ENCODE measurements at regions not wholly inside any gene's neighbourhood (a gene's known extent, or its start where the extent isn't known, plus 50 kb on each side); places are given as distances from the start of the nearest gene placed in this dataset.

DNA sequence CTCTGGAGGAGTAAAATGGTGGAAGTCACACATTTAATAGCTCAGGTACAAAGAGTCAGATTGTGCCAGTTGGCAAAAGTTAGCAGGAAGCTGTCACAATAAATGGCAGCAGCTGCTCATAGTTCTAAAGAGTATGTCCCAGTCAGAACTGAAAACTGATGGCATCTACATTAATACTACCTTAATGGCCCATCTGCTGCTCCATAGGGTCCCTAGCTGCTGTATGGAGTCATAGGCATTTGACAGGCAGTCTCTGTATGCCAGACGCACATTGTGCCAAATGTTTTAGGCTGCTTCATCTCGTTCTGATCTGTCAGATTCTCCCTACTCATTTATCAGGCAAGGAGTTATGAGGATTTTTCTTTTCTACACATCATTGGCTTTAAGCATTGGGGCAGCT lies 515.8 kb upstream of the ARRDC3 start:
- Histone ChIP-seq H2AFZ (ENCODE audit: insufficient read depth, low read length, poor library complexity) (no peak overlapping the region), H3K27me3 (ENCODE audit: insufficient read depth, low read length) (no peaks in the 10 kb centered on the region), H3K4me3 (ENCODE audit: low read depth, low read length) (no peak overlapping the region), H2BK120ac (ENCODE audit: insufficient read depth, low read length, poor library complexity) (no peak overlapping the region), H3K4me2 (ENCODE audit: low read length) (no peak overlapping the region), H3K4me1 (ENCODE audit: control insufficient read depth in 1 of 2, insufficient read depth in 2 of 2, low read length in 2 of 2) (no peaks in the 10 kb centered on the region), H3K9ac (ENCODE audit: low read length) (no peak overlapping the region), H2BK5ac (ENCODE audit: low read depth, low read length, poor library complexity) (no peak overlapping the region), H3K27ac (ENCODE audit: low read depth, low read length) (no peak overlapping the region), H3K79me2 (ENCODE audit: control insufficient read depth, insufficient read depth, low read length, poor library complexity) (no peaks in the 10 kb centered on the region), H2BK12ac (ENCODE audit: low read length) (no peak overlapping the region), H3K18ac (ENCODE audit: low read length) (no peak overlapping the region), H4K91ac (ENCODE audit: low read depth, low read length) (no peak overlapping the region), H3K9me3 (ENCODE audit: insufficient read depth, low read depth, low read length) (no peaks in the 10 kb centered on the region), H3K36me3 (ENCODE audit: control insufficient read depth in 1 of 2, insufficient read depth in 2 of 2, low read length in 2 of 2) (no peaks in the 10 kb centered on the region), H3K23ac (ENCODE audit: low read length) (no peak overlapping the region), H3K79me1 (ENCODE audit: low read length) (no peaks in the 10 kb centered on the region), H3K14ac (ENCODE audit: low read length) (no peak overlapping the region), H4K8ac (ENCODE audit: low read depth, low read length) (no peak overlapping the region), H4K12ac (ENCODE audit: low read depth, low read length) (no peak overlapping the region), H3K4ac (ENCODE audit: low read depth, low read length) (no peak overlapping the region), H2AK5ac (ENCODE audit: low read length) (no peak overlapping the region)
- WGBS (ENCODE audit: extremely low coverage, insufficient coverage, insufficient read length) = no CpG with 5 or more reads among the region's 2 CpGs
- DNase-seq = no peak

DNA sequence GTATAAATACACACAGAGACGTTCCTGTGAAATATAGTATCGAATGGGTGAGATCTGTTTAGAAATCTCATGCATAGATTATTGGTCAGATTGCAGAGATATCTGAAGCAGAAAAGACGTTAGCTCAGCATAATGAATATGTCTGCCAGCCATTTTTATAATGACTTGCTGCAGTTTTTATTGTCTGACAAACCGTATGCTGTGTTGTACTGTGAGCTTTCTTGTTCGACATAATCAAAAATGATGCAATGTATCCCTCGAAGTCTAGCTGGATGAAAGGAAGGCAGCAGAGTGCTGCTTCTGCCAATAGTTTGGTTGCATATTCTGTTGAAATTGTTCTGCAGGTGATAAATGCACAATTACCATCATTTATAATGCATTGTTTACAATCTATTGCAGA lies 514.9 kb upstream of the ARRDC3 start:
- DNase-seq = no peak
- Histone ChIP-seq H3K9ac (ENCODE audit: low read length) (no peak overlapping the region), H3K9me3 (ENCODE audit: insufficient read depth, low read depth, low read length) (no peaks in the 10 kb centered on the region), H4K91ac (ENCODE audit: low read depth, low read length) (no peak overlapping the region), H3K4me3 (ENCODE audit: low read depth, low read length) (no peak overlapping the region), H2AFZ (ENCODE audit: insufficient read depth, low read length, poor library complexity) (no peak overlapping the region), H2AK5ac (ENCODE audit: low read length) (no peak overlapping the region), H2BK5ac (ENCODE audit: low read depth, low read length, poor library complexity) (no peak overlapping the region), H3K4me2 (ENCODE audit: low read length) (no peak overlapping the region), H4K12ac (ENCODE audit: low read depth, low read length) (no peak overlapping the region), H2BK12ac (ENCODE audit: low read length) (no peak overlapping the region), H3K18ac (ENCODE audit: low read length) (no peak overlapping the region), H3K27me3 (ENCODE audit: insufficient read depth, low read length) (no peaks in the 10 kb centered on the region), H3K4me1 (ENCODE audit: control insufficient read depth in 1 of 2, insufficient read depth in 2 of 2, low read length in 2 of 2) (no peaks in the 10 kb centered on the region), H3K14ac (ENCODE audit: low read length) (no peak overlapping the region), H3K23ac (ENCODE audit: low read length) (no peak overlapping the region), H4K8ac (ENCODE audit: low read depth, low read length) (no peak overlapping the region), H3K79me2 (ENCODE audit: control insufficient read depth, insufficient read depth, low read length, poor library complexity) (no peaks in the 10 kb centered on the region), H3K4ac (ENCODE audit: low read depth, low read length) (no peak overlapping the region), H3K27ac (ENCODE audit: low read depth, low read length) (no peak overlapping the region), H2BK120ac (ENCODE audit: insufficient read depth, low read length, poor library complexity) (no peak overlapping the region), H3K36me3 (ENCODE audit: control insufficient read depth in 1 of 2, insufficient read depth in 2 of 2, low read length in 2 of 2) (no peaks in the 10 kb centered on the region), H3K79me1 (ENCODE audit: low read length) (no peaks in the 10 kb centered on the region)
- WGBS (ENCODE audit: extremely low coverage, insufficient coverage, insufficient read length) = no CpG with 5 or more reads among the region's 6 CpGs

DNA sequence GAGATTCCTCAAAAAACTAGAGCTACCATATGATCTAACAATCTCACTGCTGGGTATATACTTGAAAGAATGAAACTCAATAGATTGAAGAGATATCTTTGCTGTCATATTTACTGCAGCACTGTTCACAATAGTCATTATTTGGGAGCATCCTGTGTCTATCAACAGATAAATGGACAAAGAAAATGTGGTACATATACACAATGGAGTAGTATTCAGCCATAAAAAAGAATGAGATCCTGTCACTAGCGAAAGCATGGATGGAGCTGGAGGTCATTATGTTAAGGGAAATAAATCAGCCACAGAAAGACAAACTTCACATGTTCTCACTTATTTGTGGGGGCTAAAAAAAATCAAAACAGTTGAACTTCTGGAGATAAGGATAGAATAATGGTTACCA lies 505.7 kb upstream of the ARRDC3 start:
- Histone ChIP-seq H4K12ac (ENCODE audit: low read depth, low read length) (no peak overlapping the region), H3K79me2 (ENCODE audit: control insufficient read depth, insufficient read depth, low read length, poor library complexity) (no peaks in the 10 kb centered on the region), H3K36me3 (ENCODE audit: control insufficient read depth in 1 of 2, insufficient read depth in 2 of 2, low read length in 2 of 2) (no peaks in the 10 kb centered on the region), H4K8ac (ENCODE audit: low read depth, low read length) (no peak overlapping the region), H3K9ac (ENCODE audit: low read length) (no peak overlapping the region), H3K9me3 (ENCODE audit: insufficient read depth, low read depth, low read length) (no peaks in the 10 kb centered on the region), H3K14ac (ENCODE audit: low read length) (no peak overlapping the region), H2BK120ac (ENCODE audit: insufficient read depth, low read length, poor library complexity) (no peak overlapping the region), H3K4me2 (ENCODE audit: low read length) (no peak overlapping the region), H3K4me1 (ENCODE audit: control insufficient read depth in 1 of 2, insufficient read depth in 2 of 2, low read length in 2 of 2) (no peaks in the 10 kb centered on the region), H2AFZ (ENCODE audit: insufficient read depth, low read length, poor library complexity) (no peak overlapping the region), H3K23ac (ENCODE audit: low read length) (no peak overlapping the region), H3K27ac (ENCODE audit: low read depth, low read length) (no peak overlapping the region), H2AK5ac (ENCODE audit: low read length) (no peak overlapping the region), H3K27me3 (ENCODE audit: insufficient read depth, low read length) (no peaks in the 10 kb centered on the region), H2BK5ac (ENCODE audit: low read depth, low read length, poor library complexity) (no peak overlapping the region), H3K18ac (ENCODE audit: low read length) (no peak overlapping the region), H3K4ac (ENCODE audit: low read depth, low read length) (no peak overlapping the region), H4K91ac (ENCODE audit: low read depth, low read length) (no peak overlapping the region), H2BK12ac (ENCODE audit: low read length) (no peak overlapping the region), H3K4me3 (ENCODE audit: low read depth, low read length) (no peak overlapping the region), H3K79me1 (ENCODE audit: low read length) (no peaks in the 10 kb centered on the region)
- WGBS (ENCODE audit: extremely low coverage, insufficient coverage, insufficient read length) = no CpG with 5 or more reads among the region's 1 CpG
- no peak for DNase-seq

DNA sequence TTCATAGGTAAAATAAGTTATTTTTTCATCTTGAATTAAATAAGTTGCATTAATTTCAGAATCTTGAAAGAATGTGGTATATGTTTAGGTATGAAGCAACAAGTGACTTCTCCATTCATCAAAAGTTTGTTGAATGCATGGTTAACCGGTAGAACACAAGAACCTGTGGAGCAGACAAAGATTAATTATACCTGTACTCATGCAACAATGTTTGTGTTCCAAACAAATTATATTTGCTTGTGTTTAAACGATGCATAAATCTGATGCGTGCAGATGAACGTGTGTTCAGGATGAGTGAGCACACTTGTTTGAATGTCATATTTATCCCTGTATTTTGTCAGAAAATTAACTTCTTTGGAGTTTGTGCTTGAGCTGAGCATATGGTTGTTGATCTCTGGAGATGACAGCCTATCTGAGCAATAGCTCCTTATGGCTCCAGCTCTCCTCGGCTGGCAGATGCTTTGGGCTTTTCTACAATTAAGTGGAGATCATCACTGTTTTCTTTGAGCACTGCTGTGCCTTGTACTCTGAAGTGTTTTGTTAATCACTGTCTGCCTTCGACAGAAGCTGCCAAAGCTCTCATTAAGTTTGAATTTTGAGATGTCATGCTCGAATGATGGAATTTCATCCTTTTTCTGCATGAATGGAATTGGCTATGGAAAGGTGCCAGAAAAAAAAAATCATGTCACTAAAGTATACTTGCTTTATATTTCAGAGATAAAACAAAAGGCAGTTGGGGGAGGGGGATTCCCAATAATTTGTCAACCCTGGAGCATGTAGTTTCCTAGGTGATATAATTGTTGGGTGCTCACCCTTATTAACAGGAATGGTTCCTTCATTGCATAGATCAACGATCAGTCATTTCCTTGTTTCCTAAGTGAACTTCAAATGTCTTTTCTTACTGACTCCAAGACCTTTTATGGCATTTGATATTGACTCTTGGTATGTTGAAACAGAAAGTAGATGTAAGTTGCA lies 502.5 kb upstream of the ARRDC3 start:
- no CpG with 5 or more reads among the region's 8 CpGs for WGBS (ENCODE audit: extremely low coverage, insufficient coverage, insufficient read length)
- H3K9me3 ChIP-seq (ENCODE audit: insufficient read depth, low read depth, low read length) = no peaks in the 10 kb centered on the region

More for the DNA sequence above, 502.5 kb upstream of the ARRDC3 start:
- no peak overlapping the region for H3K4me2 ChIP-seq (ENCODE audit: low read length)
- no peak overlapping the region for H4K91ac ChIP-seq (ENCODE audit: low read depth, low read length)
- H3K4me1 ChIP-seq (ENCODE audit: control insufficient read depth in 1 of 2, insufficient read depth in 2 of 2, low read length in 2 of 2) = no peaks in the 10 kb centered on the region
- no peaks in the 10 kb centered on the region for H3K79me2 ChIP-seq (ENCODE audit: control insufficient read depth, insufficient read depth, low read length, poor library complexity)
- no peak overlapping the region for H3K4me3 ChIP-seq (ENCODE audit: low read depth, low read length)
- H3K4ac ChIP-seq (ENCODE audit: low read depth, low read length) = no peak overlapping the region
- no peak overlapping the region for H4K12ac ChIP-seq (ENCODE audit: low read depth, low read length)
- no peaks in the 10 kb centered on the region for H3K27me3 ChIP-seq (ENCODE audit: insufficient read depth, low read length)
- no peak overlapping the region for H2BK5ac ChIP-seq (ENCODE audit: low read depth, low read length, poor library complexity)
- no peak overlapping the region for H3K23ac ChIP-seq (ENCODE audit: low read length)
- no peak overlapping the region for H2BK120ac ChIP-seq (ENCODE audit: insufficient read depth, low read length, poor library complexity)
- H3K36me3 ChIP-seq (ENCODE audit: control insufficient read depth in 1 of 2, insufficient read depth in 2 of 2, low read length in 2 of 2) = no peaks in the 10 kb centered on the region
- no peak for DNase-seq
- H2AFZ ChIP-seq (ENCODE audit: insufficient read depth, low read length, poor library complexity) = no peak overlapping the region
- H3K27ac ChIP-seq (ENCODE audit: low read depth, low read length) = no peak overlapping the region
- H2BK12ac ChIP-seq (ENCODE audit: low read length) = no peak overlapping the region
- no peaks in the 10 kb centered on the region for H3K79me1 ChIP-seq (ENCODE audit: low read length)
- H2AK5ac ChIP-seq (ENCODE audit: low read length) = no peak overlapping the region
- H3K18ac ChIP-seq (ENCODE audit: low read length) = no peak overlapping the region
- H4K8ac ChIP-seq (ENCODE audit: low read depth, low read length) = no peak overlapping the region
- no peak overlapping the region for H3K14ac ChIP-seq (ENCODE audit: low read length)
- no peak overlapping the region for H3K9ac ChIP-seq (ENCODE audit: low read length)
